HepG2 (cell line): ENCODE measurements at regions not wholly inside any gene's neighbourhood (a gene's known extent, or its start where the extent isn't known, plus 50 kb on each side); places are given as distances from the start of the nearest gene placed in this dataset.

Experiments used
- BHLHE40 ChIP-seq: IDR thresholded peaks from 2 replicates; pipeline ENCODE4 v1.6.1; 2011; ENCODE audit warnings: low read length, improper control_type of control experiment
- IRF2 ChIP-seq: IDR thresholded peaks from 2 replicates; pipeline ENCODE4 v1.6.1; 2018; ENCODE audit warnings: missing genetic modification reagents, missing compliant biosample characterization
- MXD3 ChIP-seq: IDR thresholded peaks from 2 replicates; pipeline ENCODE4 v1.6.1; 2016; ENCODE audit warnings: mild to moderate bottlenecking, missing biosample characterization, missing genetic modification reagents
- PAXIP1 ChIP-seq: sonication (generic); formaldehyde crosslinking; conservative IDR thresholded peaks from 2 replicates; pipeline ENCODE4 v1.4.0; 2020; ENCODE audit warnings: mild to moderate bottlenecking, missing genetic modification reagents, moderate library complexity
- RNF2 ChIP-seq: fragments of 450-650 bp; conservative IDR thresholded peaks from 2 replicates; pipeline ENCODE4 v1.6.1; 2016; ENCODE audit warnings: low read depth
- ZNF230 ChIP-seq: sonication (generic); formaldehyde crosslinking; IDR thresholded peaks from 2 replicates; pipeline ENCODE4 v1.4.0; 2020; ENCODE audit warnings: mild to moderate bottlenecking, missing genetic modification reagents
- ZNF720 ChIP-seq: sonication (generic); formaldehyde crosslinking; IDR thresholded peaks from 2 replicates; pipeline ENCODE4 v1.4.0; 2020; ENCODE audit warnings: missing genetic modification reagents
- TF ChIP-seq, protein P1 (sequence below): IDR thresholded peaks from 2 replicates; pipeline ENCODE4 v1.4.0; 2020; ENCODE audit warnings: mild to moderate bottlenecking, missing genetic modification reagents
- TF ChIP-seq, protein P2 (sequence below), 2 experiments: sonication (generic) in 1 of 2; formaldehyde crosslinking in 1 of 2; IDR thresholded peaks; 2 replicates each; pipeline versions ENCODE4 v1.4.0 to v1.6.1; 2016 to 2020; ENCODE audit warnings: borderline replicate concordance in 1 of 2, low read depth in 1 of 2, mild to moderate bottlenecking in 1 of 2, missing genetic modification reagents in 1 of 2

DNA sequence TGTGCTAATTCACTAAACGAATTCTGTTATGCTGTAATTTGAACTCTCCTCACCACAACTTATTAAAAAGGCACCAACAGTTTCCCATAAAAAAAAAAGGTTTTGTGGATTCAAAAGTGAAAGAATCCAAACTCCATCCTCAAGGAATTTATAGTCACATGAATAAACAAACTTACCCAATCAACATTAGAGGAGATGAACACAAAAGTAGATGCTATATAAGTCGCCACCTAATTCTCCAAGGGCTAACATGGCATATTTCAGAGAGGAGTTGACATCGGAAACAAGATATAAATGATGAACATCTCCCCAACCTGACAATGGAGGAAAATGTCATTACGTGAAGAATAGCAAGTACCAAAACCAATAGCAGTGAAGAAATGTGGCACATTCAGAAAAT lies 265.5 kb upstream of the PRKD1 start (continued):
- TF ChIP-seq, protein P1, sequence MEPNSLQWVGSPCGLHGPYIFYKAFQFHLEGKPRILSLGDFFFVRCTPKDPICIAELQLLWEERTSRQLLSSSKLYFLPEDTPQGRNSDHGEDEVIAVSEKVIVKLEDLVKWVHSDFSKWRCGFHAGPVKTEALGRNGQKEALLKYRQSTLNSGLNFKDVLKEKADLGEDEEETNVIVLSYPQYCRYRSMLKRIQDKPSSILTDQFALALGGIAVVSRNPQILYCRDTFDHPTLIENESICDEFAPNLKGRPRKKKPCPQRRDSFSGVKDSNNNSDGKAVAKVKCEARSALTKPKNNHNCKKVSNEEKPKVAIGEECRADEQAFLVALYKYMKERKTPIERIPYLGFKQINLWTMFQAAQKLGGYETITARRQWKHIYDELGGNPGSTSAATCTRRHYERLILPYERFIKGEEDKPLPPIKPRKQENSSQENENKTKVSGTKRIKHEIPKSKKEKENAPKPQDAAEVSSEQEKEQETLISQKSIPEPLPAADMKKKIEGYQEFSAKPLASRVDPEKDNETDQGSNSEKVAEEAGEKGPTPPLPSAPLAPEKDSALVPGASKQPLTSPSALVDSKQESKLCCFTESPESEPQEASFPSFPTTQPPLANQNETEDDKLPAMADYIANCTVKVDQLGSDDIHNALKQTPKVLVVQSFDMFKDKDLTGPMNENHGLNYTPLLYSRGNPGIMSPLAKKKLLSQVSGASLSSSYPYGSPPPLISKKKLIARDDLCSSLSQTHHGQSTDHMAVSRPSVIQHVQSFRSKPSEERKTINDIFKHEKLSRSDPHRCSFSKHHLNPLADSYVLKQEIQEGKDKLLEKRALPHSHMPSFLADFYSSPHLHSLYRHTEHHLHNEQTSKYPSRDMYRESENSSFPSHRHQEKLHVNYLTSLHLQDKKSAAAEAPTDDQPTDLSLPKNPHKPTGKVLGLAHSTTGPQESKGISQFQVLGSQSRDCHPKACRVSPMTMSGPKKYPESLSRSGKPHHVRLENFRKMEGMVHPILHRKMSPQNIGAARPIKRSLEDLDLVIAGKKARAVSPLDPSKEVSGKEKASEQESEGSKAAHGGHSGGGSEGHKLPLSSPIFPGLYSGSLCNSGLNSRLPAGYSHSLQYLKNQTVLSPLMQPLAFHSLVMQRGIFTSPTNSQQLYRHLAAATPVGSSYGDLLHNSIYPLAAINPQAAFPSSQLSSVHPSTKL, result no peak
- no peak for TF ChIP-seq PAXIP1 (CRISPR knock-in tag)
- TF ChIP-seq MXD3 (CRISPR knock-in tag), result no peak
- no peak for TF ChIP-seq BHLHE40
- no peak for TF ChIP-seq ZNF720 (CRISPR knock-in tag)
- TF ChIP-seq IRF2, result no peak
- no peak for TF ChIP-seq RNF2
- TF ChIP-seq, protein P2, sequence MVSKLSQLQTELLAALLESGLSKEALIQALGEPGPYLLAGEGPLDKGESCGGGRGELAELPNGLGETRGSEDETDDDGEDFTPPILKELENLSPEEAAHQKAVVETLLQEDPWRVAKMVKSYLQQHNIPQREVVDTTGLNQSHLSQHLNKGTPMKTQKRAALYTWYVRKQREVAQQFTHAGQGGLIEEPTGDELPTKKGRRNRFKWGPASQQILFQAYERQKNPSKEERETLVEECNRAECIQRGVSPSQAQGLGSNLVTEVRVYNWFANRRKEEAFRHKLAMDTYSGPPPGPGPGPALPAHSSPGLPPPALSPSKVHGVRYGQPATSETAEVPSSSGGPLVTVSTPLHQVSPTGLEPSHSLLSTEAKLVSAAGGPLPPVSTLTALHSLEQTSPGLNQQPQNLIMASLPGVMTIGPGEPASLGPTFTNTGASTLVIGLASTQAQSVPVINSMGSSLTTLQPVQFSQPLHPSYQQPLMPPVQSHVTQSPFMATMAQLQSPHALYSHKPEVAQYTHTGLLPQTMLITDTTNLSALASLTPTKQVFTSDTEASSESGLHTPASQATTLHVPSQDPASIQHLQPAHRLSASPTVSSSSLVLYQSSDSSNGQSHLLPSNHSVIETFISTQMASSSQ (IDR thresholded peaks at IDR 0.05; ENCODE audit: low read depth), result no peak
- TF ChIP-seq, protein P2 (CRISPR knock-in tag; IDR thresholded peaks at IDR 0.05; ENCODE audit: borderline replicate concordance), result no peak
- no peak for TF ChIP-seq ZNF230 (CRISPR knock-in tag)
